CD14-positive monocyte (primary cell): ENCODE measurements at regions not wholly inside any gene's neighbourhood (a gene's known extent, or its start where the extent isn't known, plus 50 kb on each side); places are given as distances from the start of the nearest gene placed in this dataset.

Experiments used
- DNase-seq, 3 donors: peaks; one replicate each; pipeline ENCODE4 v3.0.0-alpha.2; 2011 to 2022
- H2AFZ ChIP-seq: 2 replicates; pipeline ENCODE4 v1.6.0; 2012; ENCODE audit warnings: mild to moderate bottlenecking, low read depth, low read length, inconsistent platforms; ENCODE audit not compliant: insufficient read depth, poor library complexity, severe bottlenecking
- H3K27ac ChIP-seq, 2 donors: 1 replicate in 1 of 2; 2 replicates in 1 of 2; pipeline ENCODE4 v1.5.1; 2012 to 2013; ENCODE audit warnings: low read length in 2 of 2, control low read depth in 1 of 2, inconsistent platforms in 1 of 2, low read depth in 1 of 2, mild to moderate bottlenecking in 1 of 2
- H3K27me3 ChIP-seq, 2 donors: one replicate each; pipeline versions ENCODE4 v1.6.0 to v1.6.1; 2011 to 2013; ENCODE audit warnings: low read length in 2 of 2; ENCODE audit not compliant: control insufficient read depth in 2 of 2, insufficient read depth in 2 of 2
- H3K36me3 ChIP-seq, 2 donors: replicated peaks in 1 of 2; 1 replicate in 1 of 2; 2 replicates in 1 of 2; pipeline versions ENCODE4 v1.5.1 to v1.6.1; 2012 to 2013; ENCODE audit warnings: low read length in 2 of 2, control low read depth in 1 of 2, inconsistent platforms in 1 of 2, mild to moderate bottlenecking in 1 of 2; ENCODE audit not compliant: insufficient read depth in 2 of 2, control insufficient read depth in 1 of 2
- H3K4me1 ChIP-seq, 2 donors: 1 replicate in 1 of 2; 2 replicates in 1 of 2; pipeline versions ENCODE4 v1.5.1 to v1.6.1; 2012 to 2013; ENCODE audit warnings: low read length in 2 of 2, control low read depth in 1 of 2, inconsistent platforms in 1 of 2, mild to moderate bottlenecking in 1 of 2, moderate library complexity in 1 of 2; ENCODE audit not compliant: insufficient read depth in 2 of 2, control insufficient read depth in 1 of 2
- H3K4me2 ChIP-seq: replicated peaks from 2 replicates; pipeline ENCODE3; 2012; ENCODE audit warnings: low read length, moderate library complexity, mild to moderate bottlenecking; ENCODE audit not compliant: poor library complexity, severe bottlenecking; ENCODE audit errors: extremely low read depth
- H3K4me3 ChIP-seq, 3 experiments: fragments of 200-600 bp in 1 of 3; sonication (generic) in 1 of 3; replicated peaks in 1 of 3; 1 replicate in 2 of 3; 2 replicates in 1 of 3; pipeline ENCODE4 v1.5.1; 2011 to 2013; ENCODE audit warnings: low read length in 3 of 3, mild to moderate bottlenecking in 3 of 3, control low read depth in 2 of 3, low read depth in 2 of 3, inconsistent platforms in 1 of 3, moderate library complexity in 1 of 3
- H3K79me2 ChIP-seq: 2 replicates; pipeline ENCODE4 v1.6.0; 2012; ENCODE audit warnings: mild to moderate bottlenecking, control low read depth, inconsistent platforms, low read length, moderate library complexity; ENCODE audit not compliant: insufficient read depth
- H3K9ac ChIP-seq: 2 replicates; pipeline ENCODE4 v1.6.0; 2017; ENCODE audit warnings: low read length, mild to moderate bottlenecking; ENCODE audit not compliant: insufficient read depth, poor library complexity, severe bottlenecking
- H3K9me3 ChIP-seq, 2 donors: replicated peaks in 1 of 2; 1 replicate in 1 of 2; 2 replicates in 1 of 2; pipeline versions ENCODE4 v1.5.1 to v1.6.1; 2012 to 2013; ENCODE audit warnings: low read length in 2 of 2, control low read depth in 1 of 2; ENCODE audit not compliant: control insufficient read depth in 1 of 2, insufficient read depth in 1 of 2
- H4K20me1 ChIP-seq: 2 replicates; pipeline ENCODE4 v1.6.0; 2012; ENCODE audit warnings: mild to moderate bottlenecking, low read length, control low read depth, moderate library complexity; ENCODE audit not compliant: insufficient read depth
- H3K27ac Mint-ChIP-seq, 7 donors: one replicate each; pipeline ENCODE4 v1.8.0; 2020; ENCODE audit warnings: mild to moderate bottlenecking in 7 of 7, mixed read lengths in 7 of 7, moderate library complexity in 6 of 7, inconsistent platforms in 2 of 7
- H3K27me3 Mint-ChIP-seq, 3 donors: one replicate each; pipeline ENCODE4 v1.8.0; 2021 to 2022; ENCODE audit warnings: low read depth in 3 of 3, mild to moderate bottlenecking in 3 of 3, mixed read lengths in 3 of 3, moderate library complexity in 3 of 3, inconsistent platforms in 1 of 3
- H3K36me3 Mint-ChIP-seq, 2 donors: one replicate each; pipeline ENCODE4 v1.8.0; 2020; ENCODE audit warnings: mixed read lengths in 2 of 2, inconsistent platforms in 1 of 2, mild to moderate bottlenecking in 1 of 2
- H3K4me1 Mint-ChIP-seq: one replicate; pipeline ENCODE4 v1.8.0; 2020; ENCODE audit warnings: mild to moderate bottlenecking, mixed read lengths
- H3K4me3 Mint-ChIP-seq, 2 donors: one replicate each; pipeline ENCODE4 v1.8.0; 2020; ENCODE audit warnings: mild to moderate bottlenecking in 2 of 2, mixed read lengths in 2 of 2, moderate library complexity in 1 of 2
- H3K9me3 Mint-ChIP-seq, 7 donors: one replicate each; pipeline ENCODE4 v1.8.0; 2020 to 2022; ENCODE audit warnings: mixed read lengths in 7 of 7, mild to moderate bottlenecking in 6 of 7, moderate library complexity in 6 of 7, inconsistent platforms in 2 of 7
- CTCF ChIP-seq: fragments of 200-600 bp; IDR thresholded peaks from one replicate; pipeline ENCODE4 v1.8.0; 2022; ENCODE audit warnings: antibody characterized with exemption, mild to moderate bottlenecking
- WGBS: methylation state at CpG from one replicate; pipeline ENCODE4 v1.1.5; 2013; ENCODE audit warnings: missing lambda C conversion rate; ENCODE audit not compliant: insufficient coverage; 5-methylcytosine and 5-hydroxymethylcytosine counted together
- intact Hi-C, 2 donors: fragments of 100-400 bp; cut with micrococcal nuclease; formaldehyde crosslinking; loops; one replicate each; pipeline versions ENCODE4 v1.15.0 to v1.15.1; 2023

GRCh38 chr14:31947076-31947475, 130.0 kb upstream of the ARHGAP5 start:
- H3K4me1 Mint-ChIP-seq: no peaks in the 10 kb centered on the region
- Histone ChIP-seq H3K9ac (no peak overlapping the region), H3K4me2 (no peak overlapping the region), H3K4me1 (no peaks in the 10 kb centered on the region), H3K27ac (no peak overlapping the region), H3K36me3 (no peaks in the 10 kb centered on the region), H3K9me3 (no peaks in the 10 kb centered on the region), H2AFZ (no peak overlapping the region), H3K27me3 (no peaks in the 10 kb centered on the region), H4K20me1 (no peaks in the 10 kb centered on the region), H3K4me3 (no peak overlapping the region), H3K79me2 (no peaks in the 10 kb centered on the region)
- no peak overlapping the region for H3K27ac Mint-ChIP-seq
- peaks cover 0 to 8% (median 4%) of the 10 kb centered on the region in 3 donors for H3K27me3 Mint-ChIP-seq
- no peak for TF ChIP-seq CTCF
- no peaks in the 10 kb centered on the region for H3K36me3 Mint-ChIP-seq
- no peak overlapping the region for H3K4me3 Mint-ChIP-seq
- no peak for DNase-seq
- H3K9me3 Mint-ChIP-seq: no peaks in the 10 kb centered on the region
- intact Hi-C loops: no loop called here
- WGBS: 100% methylated on average over 4 of the region's 7 CpGs

GRCh38 chr14:31947680-31948595, 129.2 kb upstream of the ARHGAP5 start:
- Histone ChIP-seq H3K9me3 (no peaks in the 10 kb centered on the region), H3K4me3 (no peak overlapping the region), H3K27me3 (no peaks in the 10 kb centered on the region), H3K27ac (no peak overlapping the region), H3K4me1 (no peaks in the 10 kb centered on the region), H3K9ac (no peak overlapping the region), H2AFZ (no peak overlapping the region), H3K79me2 (no peaks in the 10 kb centered on the region), H3K4me2 (no peak overlapping the region), H4K20me1 (no peaks in the 10 kb centered on the region), H3K36me3 (no peaks in the 10 kb centered on the region)
- DNase-seq: no peak
- 84% methylated on average over 4 of the region's 5 CpGs for WGBS
- H3K4me1 Mint-ChIP-seq: no peaks in the 10 kb centered on the region
- H3K36me3 Mint-ChIP-seq: no peaks in the 10 kb centered on the region
- H3K4me3 Mint-ChIP-seq: no peak overlapping the region
- H3K27ac Mint-ChIP-seq: no peak overlapping the region
- no peak for TF ChIP-seq CTCF
- H3K9me3 Mint-ChIP-seq: no peaks in the 10 kb centered on the region
- intact Hi-C loops: no loop called here
- peaks cover 0 to 10% (median 4%) of the 10 kb centered on the region in 3 donors for H3K27me3 Mint-ChIP-seq
